Peyer's patch (tissue), 4 donors: ENCODE measurements at regions not wholly inside any gene's neighbourhood (a gene's known extent, or its start where the extent isn't known, plus 50 kb on each side); places are given as distances from the start of the nearest gene placed in this dataset.

ENCODE experiments used
- CTCF ChIP-seq, 6 experiments: fragments of 450-650 bp in 4 of 6; fragments of 200-600 bp in 2 of 6; sonication (generic) in 1 of 6; IDR thresholded peaks; one replicate each; pipeline ENCODE4 v1.5.1; 2017 to 2019; ENCODE audit warnings: antibody characterized with exemption in 6 of 6, mild to moderate bottlenecking in 3 of 6, moderate library complexity in 1 of 6
- POLR2A ChIP-seq, 2 donors: fragments of 450-650 bp; IDR thresholded peaks; one replicate each; pipeline ENCODE4 v1.5.1; 2017; ENCODE audit warnings: antibody characterized with exemption in 2 of 2, mild to moderate bottlenecking in 2 of 2, moderate library complexity in 2 of 2

GRCh38 chr1:168907053-168907452 is 178.0 kb upstream of the DPT start:
- TF ChIP-seq CTCF (IDR thresholded peaks at IDR 0.05), result no peak
- TF ChIP-seq POLR2A (IDR thresholded peaks at IDR 0.05), result no peak
